Bronchial epithelial cell (primary cell): ENCODE measurements at regions not wholly inside any gene's neighbourhood (a gene's known extent, or its start where the extent isn't known, plus 50 kb on each side); places are given as distances from the start of the nearest gene placed in this dataset.
"Not testable (repeated sequence)": the region's sequence is repeated elsewhere in the genome, so short reads cannot be mapped to it uniquely, and the experiment has no call there.

Experiments
- DNase-seq: peaks from one replicate; pipeline ENCODE4 v3.0.0-alpha.2; 2010; ENCODE audit warnings: low read depth
- FAIRE-seq: peaks from 2 replicates; lab custom pipeline; 2011; peaks lifted over from hg19 to GRCh38; lab: Jason Lieb, UNC
- H3K27me3 ChIP-seq: 2 replicates; pipeline ENCODE4 v1.5.1; 2011; ENCODE audit warnings: low read length; ENCODE audit not compliant: control insufficient read depth, insufficient read depth
- H3K36me3 ChIP-seq: 2 replicates; pipeline ENCODE4 v1.5.1; 2011; ENCODE audit warnings: low read length; ENCODE audit not compliant: control insufficient read depth, insufficient read depth
- H3K4me3 ChIP-seq: 2 replicates; pipeline ENCODE4 v1.5.1; 2011; ENCODE audit warnings: mild to moderate bottlenecking, low read depth, low read length, control low read depth
- CTCF ChIP-seq: IDR thresholded peaks from 2 replicates; pipeline ENCODE4 v1.5.1; 2011; ENCODE audit warnings: mild to moderate bottlenecking, moderate library complexity, low read length, control low read depth, inconsistent platforms; ENCODE audit not compliant: insufficient read depth, severe bottlenecking

GRCh38 chr16:9345046-9345445, 253.6 kb downstream of the HAPSTR1 start:
- no peak for FAIRE-seq
- no peak overlapping the region for H3K4me3 ChIP-seq
- H3K36me3 ChIP-seq: no peaks in the 10 kb centered on the region
- DNase-seq: no peak
- TF ChIP-seq CTCF: no peak
- no peaks in the 10 kb centered on the region for H3K27me3 ChIP-seq

GRCh38 chr16:9345880-9346279, 254.4 kb downstream of the HAPSTR1 start:
- Histone ChIP-seq H3K27me3 (no peaks in the 10 kb centered on the region), H3K36me3 (no peaks in the 10 kb centered on the region), H3K4me3 (no peak overlapping the region)
- FAIRE-seq: no peak
- DNase-seq: no peak
- no peak for TF ChIP-seq CTCF

- H3K36me3 ChIP-seq: no peaks in the 10 kb centered on the region
- no peak for TF ChIP-seq CTCF
- no peak overlapping the region for H3K4me3 ChIP-seq
- no peak for FAIRE-seq
- no peaks in the 10 kb centered on the region for H3K27me3 ChIP-seq
- DNase-seq: no peak
These were observed 257.5 kb downstream of the HAPSTR1 start for GRCh38 chr16:9348912-9349311.

GRCh38 chr16:9349373-9349960, 258.0 kb downstream of the HAPSTR1 start:
- not testable (repeated sequence) for FAIRE-seq, DNase-seq, H3K4me3 ChIP-seq, H3K27me3 ChIP-seq, H3K36me3 ChIP-seq

- H3K27me3 ChIP-seq, FAIRE-seq, H3K36me3 ChIP-seq, DNase-seq, H3K4me3 ChIP-seq: not testable (repeated sequence)
These were observed 258.8 kb downstream of the HAPSTR1 start for GRCh38 chr16:9350119-9350799.

GRCh38 chr16:9351440-9351839, 260.0 kb downstream of the HAPSTR1 start:
- DNase-seq: no peak
- H3K27me3 ChIP-seq: no peaks in the 10 kb centered on the region
- no peak for TF ChIP-seq CTCF
- FAIRE-seq: peak; percentile 28
- H3K4me3 ChIP-seq: no peak overlapping the region
- no peaks in the 10 kb centered on the region for H3K36me3 ChIP-seq
